HG03457 (cell line): ENCODE measurements at regions not wholly inside any gene's neighbourhood (a gene's known extent, or its start where the extent isn't known, plus 50 kb on each side); places are given as distances from the start of the nearest gene placed in this dataset.

Experiments
- ATAC-seq: cut with Tn5 transposase; IDR thresholded peaks from one replicate; pipeline ENCODE4 v1.9.1; 2021; ENCODE audit warnings: moderate number of reproducible peaks; ENCODE audit not compliant: unreplicated experiment

DNA sequence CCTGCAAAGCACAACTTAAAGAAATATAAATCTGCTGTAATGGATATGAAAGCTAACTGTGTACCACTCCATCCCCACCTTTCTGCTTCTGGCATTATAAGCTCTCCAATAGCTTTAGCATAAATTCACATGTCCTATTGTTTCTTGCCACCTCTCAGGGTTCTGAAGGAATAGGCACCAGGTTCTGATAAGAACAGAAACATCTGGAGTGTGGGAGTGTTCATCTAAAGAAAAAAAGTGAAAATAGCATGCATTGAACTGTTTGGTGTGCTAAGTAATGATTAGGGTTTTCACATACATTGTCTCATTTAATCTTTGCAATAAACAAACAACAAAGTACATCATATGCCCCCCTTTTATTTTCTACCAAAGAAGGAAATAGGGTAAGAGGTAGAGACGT, 72.3 kb downstream of the FAM76B start:
- ATAC-seq, result no peak

GRCh38 chr11:95716266-95716665, 73.3 kb downstream of the FAM76B start:
- no peak for ATAC-seq

DNA sequence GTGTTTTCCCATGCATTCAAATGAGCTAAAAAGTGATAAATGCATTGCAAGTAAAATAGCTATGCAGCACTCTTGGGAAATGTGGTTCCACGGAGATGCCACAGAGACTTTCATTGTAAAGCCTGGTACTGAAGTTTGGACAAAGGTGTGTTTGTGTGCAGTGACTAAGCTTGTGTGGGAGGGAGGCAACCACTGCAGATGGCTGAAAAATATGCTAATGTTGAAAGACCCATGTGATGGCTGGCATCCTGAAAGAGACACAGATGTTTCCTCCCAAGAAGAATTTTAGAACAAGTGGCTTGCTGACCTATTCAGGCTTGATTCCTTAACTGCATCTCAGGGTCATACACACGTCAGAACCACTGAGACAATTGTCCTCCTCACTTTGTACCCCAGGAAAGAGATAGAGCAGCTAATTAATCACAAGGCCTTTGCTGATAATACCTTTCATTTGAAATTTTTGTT, 73.8 kb downstream of the FAM76B start:
- ATAC-seq, result peak; percentile 87

- ATAC-seq, result no peak
Measured at GRCh38 chr11:95714843-95715776, 74.5 kb downstream of the FAM76B start.

DNA sequence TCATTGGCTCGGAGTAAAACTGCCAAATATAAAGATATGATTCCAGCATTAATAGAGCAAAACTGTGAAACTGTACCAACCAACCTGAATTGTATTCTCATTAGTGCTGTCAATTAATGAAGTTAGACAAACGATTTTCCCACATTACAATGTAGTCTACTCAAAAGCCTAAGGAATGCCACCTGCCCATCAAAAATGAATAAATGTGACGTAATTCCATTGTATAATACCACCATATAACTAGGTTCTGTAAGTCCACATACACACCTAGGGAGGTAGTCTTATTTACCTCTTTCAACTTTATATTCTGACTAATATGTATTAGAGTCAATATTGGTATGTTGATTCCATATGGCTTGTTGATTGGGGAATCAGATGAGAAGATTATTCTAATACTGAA, 76.2 kb downstream of the FAM76B start:
- ATAC-seq, result no peak

GRCh38 chr11:95711945-95712221, 77.7 kb downstream of the FAM76B start:
- ATAC-seq, result no peak

DNA sequence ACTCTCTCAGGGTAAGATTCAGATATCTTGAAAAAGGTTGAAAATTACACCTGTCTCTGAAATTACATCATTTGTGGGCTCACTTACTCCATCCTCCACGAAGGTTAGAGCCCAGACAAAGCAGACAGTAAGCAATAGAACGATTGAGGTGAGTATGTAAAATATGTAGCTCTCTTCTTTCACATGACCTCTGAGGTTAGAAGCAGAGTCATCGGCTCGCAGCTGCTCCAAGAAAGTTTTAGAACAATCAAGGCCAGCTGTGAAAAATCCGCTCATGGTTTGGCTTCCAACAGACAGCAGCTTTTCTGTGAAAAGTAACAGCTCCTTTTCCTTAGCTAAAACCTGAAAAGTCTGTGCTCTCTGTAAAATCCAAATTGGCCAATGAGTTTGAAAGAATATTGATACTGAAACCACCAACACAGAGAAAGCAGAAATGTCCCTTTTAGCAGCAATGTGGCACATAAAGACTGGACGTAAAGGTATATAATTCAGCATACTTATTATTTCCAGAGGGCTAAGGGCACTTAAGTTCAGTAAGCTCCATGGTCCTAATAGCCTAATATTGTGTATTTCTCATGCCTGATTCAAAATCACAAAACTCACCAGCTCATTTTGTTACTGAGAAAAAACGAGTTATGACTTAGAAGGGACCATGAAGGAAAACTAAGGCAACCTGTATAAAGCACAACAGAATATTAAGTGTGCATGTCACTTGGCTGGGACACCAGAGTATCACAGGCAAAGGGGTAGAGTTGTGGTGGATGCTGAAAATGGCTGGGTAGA, 78.2 kb downstream of the FAM76B start:
- no peak for ATAC-seq

DNA sequence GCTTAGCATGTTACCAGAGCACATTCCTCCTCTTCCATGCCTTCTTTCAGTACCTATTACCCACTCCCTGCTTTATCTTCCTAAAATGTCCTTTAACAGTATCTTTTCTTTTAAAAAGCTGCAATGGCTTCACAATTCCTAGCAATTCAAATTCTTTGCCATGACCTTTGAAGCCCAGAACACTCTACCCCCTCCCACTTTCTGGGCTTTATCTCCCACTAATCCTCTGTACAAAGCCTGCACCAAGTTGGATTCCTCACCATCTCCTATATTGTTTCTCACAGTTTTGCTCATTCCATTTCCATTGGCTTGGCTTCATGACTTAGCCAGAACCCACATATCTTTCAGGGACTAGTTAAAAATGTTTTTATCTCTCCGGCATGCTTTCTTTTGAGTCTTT, 80.9 kb downstream of the FAM76B start:
- ATAC-seq, result no peak

DNA sequence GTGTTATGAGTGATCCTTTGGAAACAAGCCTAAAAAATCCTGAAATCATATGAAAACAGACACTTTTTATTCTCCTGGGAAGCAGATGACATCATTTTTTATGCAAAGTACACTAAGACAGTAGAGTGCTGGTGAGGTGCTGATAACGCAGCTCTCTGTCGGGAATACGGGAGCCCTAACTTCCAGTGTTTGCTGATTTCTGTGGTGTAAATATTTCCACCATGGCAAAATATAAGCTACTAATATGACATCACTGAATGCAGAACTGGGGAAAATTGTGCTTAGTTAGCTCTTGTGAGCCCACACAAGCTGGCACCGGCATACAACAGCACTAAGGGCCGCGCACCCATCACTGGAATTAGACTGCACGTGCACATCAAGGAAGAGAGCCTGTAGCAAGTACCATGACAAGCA, 82.6 kb downstream of the FAM76B start:
- ATAC-seq, result no peak

DNA sequence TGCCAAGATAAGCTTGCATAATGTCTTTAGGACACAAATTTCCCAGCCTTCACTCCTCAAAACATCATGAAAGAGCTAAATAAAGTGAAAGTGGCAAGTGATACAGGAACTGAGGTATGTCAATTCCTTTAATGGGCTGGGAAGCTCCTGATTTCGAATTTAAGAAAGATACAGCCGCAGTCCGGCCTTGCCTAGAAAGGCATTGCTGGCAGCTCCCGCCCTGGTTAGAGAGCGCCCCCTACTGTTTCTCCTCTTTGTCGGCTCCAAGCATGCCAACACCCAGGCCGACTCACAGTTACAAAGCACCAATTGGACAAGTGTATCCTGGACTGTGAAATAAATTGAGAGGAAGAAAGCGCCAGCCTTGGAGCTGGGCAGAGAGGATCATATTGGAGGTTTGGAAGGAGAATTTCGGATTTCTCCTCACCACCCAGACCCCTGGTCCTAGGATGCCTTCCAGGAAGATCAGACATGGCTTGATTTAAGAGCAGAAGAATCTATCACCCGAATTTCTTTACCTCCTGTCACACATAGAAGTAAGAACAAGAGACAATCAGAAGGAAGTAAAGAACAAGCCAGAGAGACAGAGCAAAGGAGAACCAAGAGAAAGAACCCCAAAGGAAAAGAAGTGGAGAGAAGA, 84.0 kb downstream of the FAM76B start:
- ATAC-seq, result peak; percentile 69

GRCh38 chr11:95704865-95705264, 84.7 kb downstream of the FAM76B start:
- no peak for ATAC-seq

GRCh38 chr11:95703049-95703448, 86.5 kb downstream of the FAM76B start:
- ATAC-seq, result no peak

DNA sequence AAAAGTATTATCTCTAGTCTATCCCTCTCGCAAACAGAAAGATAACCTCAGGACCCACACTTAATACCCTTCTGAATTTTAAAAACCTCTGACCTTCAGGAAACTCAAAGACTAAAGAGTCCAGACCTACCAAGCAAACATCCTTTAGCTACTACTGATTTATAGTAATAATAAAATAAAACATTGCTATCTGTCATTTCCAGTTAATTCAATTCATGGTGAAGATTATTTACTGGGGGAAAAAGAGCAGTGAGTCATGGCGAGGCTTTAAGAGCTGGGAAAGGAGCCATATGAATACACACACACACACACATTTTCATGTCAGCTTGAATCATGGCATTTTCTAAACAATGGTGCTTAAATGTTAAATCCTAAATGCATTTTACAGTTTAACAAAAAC, 87.1 kb downstream of the FAM76B start:
- no peak for ATAC-seq

GRCh38 chr11:95700471-95700817, 89.1 kb downstream of the FAM76B start:
- peak; percentile 36 for ATAC-seq

DNA sequence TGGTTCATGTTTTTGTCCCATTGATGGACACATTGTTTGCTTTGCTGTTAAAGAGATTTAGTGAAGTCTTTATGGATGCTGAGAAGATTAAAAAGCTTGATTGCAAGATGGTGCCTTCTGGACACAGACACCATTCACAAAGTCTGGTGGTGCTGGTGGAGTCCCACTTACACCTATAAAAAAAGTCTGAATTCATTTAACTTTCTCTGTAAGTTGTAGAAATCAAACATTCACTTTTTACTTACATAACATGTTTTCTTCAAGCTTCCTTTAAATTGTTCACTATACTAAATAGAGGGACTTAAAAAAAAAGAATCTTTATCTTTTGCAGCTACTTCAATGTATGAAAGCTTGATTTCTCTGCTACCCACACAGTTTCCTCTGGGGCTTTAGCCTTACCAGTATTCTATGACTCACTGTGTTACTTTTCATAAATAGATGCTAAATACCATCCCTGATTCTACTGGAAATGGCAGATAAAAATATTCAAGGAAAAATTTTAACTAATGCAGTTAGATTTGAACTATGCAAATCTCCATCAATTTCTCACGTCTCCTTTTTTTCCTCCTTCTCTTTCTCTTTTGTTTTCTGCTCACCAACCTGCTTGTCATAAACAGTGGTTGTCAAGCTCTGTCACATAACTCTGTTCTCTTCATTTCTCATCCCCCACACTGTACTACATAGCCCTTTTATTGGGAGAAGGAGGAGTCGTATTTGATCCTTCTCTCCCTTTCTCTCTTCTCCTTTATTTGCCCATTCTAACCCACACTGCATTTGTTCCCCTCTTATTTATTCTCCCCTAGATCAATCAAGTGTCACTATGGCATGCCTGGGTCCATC, 89.7 kb downstream of the FAM76B start:
- ATAC-seq, result peak; percentile 38

DNA sequence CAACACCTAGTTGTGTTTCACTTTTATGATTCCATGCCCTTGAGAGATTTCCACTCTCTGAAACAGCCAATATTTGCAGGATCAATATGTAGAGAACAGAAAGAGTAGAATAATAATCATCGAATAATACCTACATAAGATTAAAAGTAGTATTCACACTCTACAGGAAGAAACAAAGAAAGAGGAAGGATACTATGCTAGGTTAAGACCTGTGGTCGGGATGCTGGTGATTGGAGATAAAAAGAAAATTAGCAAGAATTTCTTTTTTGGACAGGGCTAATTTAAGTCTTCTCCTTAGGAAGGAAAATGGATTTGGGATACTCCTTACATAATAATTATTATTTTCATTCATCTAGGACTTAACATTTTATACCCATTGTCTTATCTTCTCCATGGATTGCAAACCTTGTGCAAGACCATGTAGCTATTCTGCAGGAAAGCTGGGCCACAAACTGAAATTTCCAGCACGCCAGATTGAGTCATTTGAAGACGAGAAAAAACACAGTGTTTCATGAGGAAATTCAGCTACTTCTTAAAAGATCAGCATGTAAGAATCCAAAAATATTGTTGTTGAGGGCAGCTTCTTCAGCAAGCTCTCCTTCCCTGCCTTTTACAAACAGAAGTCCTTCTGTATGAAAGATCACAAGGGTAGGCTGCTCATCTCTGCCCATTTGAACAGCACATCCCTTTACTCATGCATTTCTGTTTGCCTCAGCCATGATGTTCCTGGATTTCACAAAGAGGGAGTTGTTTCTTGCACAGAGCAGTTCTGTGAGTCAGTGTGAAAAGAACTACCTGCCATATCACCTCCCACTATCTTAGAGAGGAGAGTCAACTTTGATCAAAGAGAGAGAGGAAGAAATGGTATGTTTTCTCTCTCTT, 90.7 kb downstream of the FAM76B start:
- no peak for ATAC-seq

DNA sequence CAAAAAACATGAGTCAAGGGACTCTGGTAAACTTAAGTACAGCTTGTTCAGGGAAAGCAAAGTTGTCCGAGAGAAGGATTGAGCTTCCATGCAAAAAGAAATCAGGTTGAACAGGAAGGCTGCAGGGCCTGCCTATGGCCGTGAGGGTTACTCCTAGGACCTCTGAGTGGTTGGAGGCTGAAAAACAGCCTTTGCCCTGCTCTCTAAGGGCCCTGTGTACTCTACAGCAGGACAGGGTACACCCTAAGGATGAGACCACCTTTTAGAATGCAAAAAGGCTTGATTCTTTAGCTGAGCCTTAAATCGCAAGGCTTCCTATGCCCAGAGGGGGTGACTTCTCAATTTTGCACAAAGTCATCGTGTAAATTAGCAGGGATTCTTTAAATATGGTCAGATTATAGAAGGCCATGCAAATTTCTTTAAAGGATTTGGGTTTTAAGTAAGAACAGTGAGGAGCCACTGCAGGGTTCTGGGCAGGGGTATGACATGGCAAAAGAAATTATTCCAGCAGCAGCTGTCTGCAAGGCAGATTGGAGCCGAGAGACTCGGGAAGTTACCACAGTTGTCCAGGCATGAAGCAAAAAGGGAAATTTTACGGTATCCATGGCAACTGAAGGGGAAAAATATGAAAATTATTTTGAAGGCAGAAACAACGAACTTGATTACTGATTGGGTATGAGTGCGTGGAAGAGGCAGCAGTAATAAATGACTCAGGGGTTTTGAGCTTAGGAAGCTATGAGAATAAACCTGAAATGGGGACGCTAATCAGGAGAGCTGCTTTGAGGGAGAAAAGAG, 91.8 kb downstream of the FAM76B start:
- ATAC-seq, result no peak

DNA sequence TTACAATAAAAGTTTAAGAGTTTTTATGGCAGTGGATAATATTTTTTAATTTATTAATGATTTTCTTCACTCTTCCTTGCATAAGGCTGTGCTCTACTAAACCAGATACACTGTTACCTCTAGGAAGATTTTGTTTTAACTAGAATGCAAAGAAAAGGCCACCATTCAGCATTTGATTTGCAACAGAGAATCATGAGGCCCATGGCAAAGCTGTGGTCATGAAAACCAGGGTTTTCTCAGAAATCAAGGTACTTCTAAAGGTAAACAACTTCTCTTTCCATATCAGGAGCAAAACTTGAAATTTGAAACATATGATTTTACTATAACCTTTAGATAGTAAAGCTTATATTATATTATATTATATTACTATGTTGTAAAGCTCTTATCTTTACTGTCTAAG, 94.4 kb downstream of the FAM76B start:
- ATAC-seq, result no peak

DNA sequence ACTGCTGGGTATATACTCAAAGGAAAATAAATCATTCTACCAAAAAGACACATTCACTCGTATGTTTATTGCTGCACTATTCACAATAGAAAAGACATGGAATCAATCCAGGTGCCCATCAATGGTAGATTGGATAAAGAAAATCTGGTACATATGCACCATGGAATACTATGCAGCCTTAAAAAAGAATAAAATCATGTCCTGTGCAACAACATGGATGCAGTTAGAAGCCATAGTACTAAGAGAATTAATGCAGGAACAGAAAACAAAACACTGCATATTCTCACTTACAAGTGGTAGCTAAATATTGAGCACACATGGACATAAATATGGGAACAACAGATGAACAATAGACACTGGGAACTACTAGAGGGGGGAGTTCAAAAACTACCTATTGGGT, 96.3 kb downstream of the FAM76B start:
- no peak for ATAC-seq
